NCI-H1105 (cell line): ENCODE measurements at regions not wholly inside any gene's neighbourhood (a gene's known extent, or its start where the extent isn't known, plus 50 kb on each side); places are given as distances from the start of the nearest gene placed in this dataset.
"Not testable (repeated sequence)": the region's sequence is repeated elsewhere in the genome, so short reads cannot be mapped to it uniquely, and the experiment has no call there.

ENCODE experiments used
- DNase-seq: peaks from one replicate; lab custom pipeline; 2025; lab: John Stamatoyannopoulos, UW

GRCh38 chr5:148741766-148742165, 84.6 kb upstream of the ADRB2 start:
- not testable (repeated sequence) for DNase-seq

- not testable (repeated sequence) for DNase-seq
Measured at GRCh38 chr5:148744380-148744779, 82.0 kb upstream of the ADRB2 start.

GRCh38 chr5:148746826-148747535, 79.4 kb upstream of the ADRB2 start:
- DNase-seq = no peak

GRCh38 chr5:148747536-148747906, 78.9 kb upstream of the ADRB2 start:
- DNase-seq = no peak

GRCh38 chr5:148748702-148749392, 77.6 kb upstream of the ADRB2 start:
- no peak for DNase-seq

- DNase-seq = no peak
Measured at GRCh38 chr5:148750614-148751013, 75.8 kb upstream of the ADRB2 start.

GRCh38 chr5:148751025-148751424, 75.4 kb upstream of the ADRB2 start:
- no peak for DNase-seq

- DNase-seq = not testable (repeated sequence)
Measured at GRCh38 chr5:148752375-148752774, 74.0 kb upstream of the ADRB2 start.

- DNase-seq = no peak
Measured at GRCh38 chr5:148759101-148759500, 67.3 kb upstream of the ADRB2 start.

- DNase-seq = no peak
Measured at GRCh38 chr5:148760945-148761638, 65.3 kb upstream of the ADRB2 start.

GRCh38 chr5:148763996-148764395, 62.4 kb upstream of the ADRB2 start:
- DNase-seq = no peak

- DNase-seq = no peak
Measured at GRCh38 chr5:148765061-148765460, 61.4 kb upstream of the ADRB2 start.

- no peak for DNase-seq
Measured at GRCh38 chr5:148768806-148769415, 57.5 kb upstream of the ADRB2 start.

GRCh38 chr5:148769941-148770340, 56.5 kb upstream of the ADRB2 start:
- DNase-seq = no peak

GRCh38 chr5:148774313-148774712, 52.1 kb upstream of the ADRB2 start:
- no peak for DNase-seq

GRCh38 chr5:148776261-148776660, 50.1 kb upstream of the ADRB2 start:
- no peak for DNase-seq
